Neuronal stem cell (in vitro differentiated cells): ENCODE measurements at regions not wholly inside any gene's neighbourhood (a gene's known extent, or its start where the extent isn't known, plus 50 kb on each side); places are given as distances from the start of the nearest gene placed in this dataset.
"Not testable (repeated sequence)": the region's sequence is repeated elsewhere in the genome, so short reads cannot be mapped to it uniquely, and the experiment has no call there.

Experiments
- DNase-seq: peaks from one replicate; pipeline ENCODE4 v3.0.0-alpha.2; 2013; ENCODE audit warnings: low spot score
- H2AFZ ChIP-seq: one replicate; pipeline ENCODE4 v1.6.1; 2013; ENCODE audit warnings: mild to moderate bottlenecking, low read length, inconsistent platforms
- H2AK5ac ChIP-seq: 2 replicates; pipeline ENCODE4 v1.6.1; 2013; ENCODE audit warnings: low read depth, mild to moderate bottlenecking, inconsistent platforms, low read length, moderate library complexity, mixed read lengths
- H2BK120ac ChIP-seq: 2 replicates; pipeline ENCODE4 v1.6.1; 2013; ENCODE audit warnings: low read depth, mild to moderate bottlenecking, inconsistent platforms, low read length, moderate library complexity, mixed read lengths
- H2BK12ac ChIP-seq: one replicate; pipeline ENCODE4 v1.6.1; 2013; ENCODE audit warnings: low read length, inconsistent platforms
- H2BK15ac ChIP-seq: 2 replicates; pipeline ENCODE4 v1.6.1; 2013; ENCODE audit warnings: mild to moderate bottlenecking, low read length, inconsistent platforms, mixed read lengths
- H2BK5ac ChIP-seq: one replicate; pipeline ENCODE4 v1.6.1; 2013; ENCODE audit warnings: inconsistent platforms, mild to moderate bottlenecking, low read length, moderate library complexity
- H3K14ac ChIP-seq: one replicate; pipeline ENCODE4 v1.6.1; 2013; ENCODE audit warnings: low read length, inconsistent platforms
- H3K18ac ChIP-seq: 2 replicates; pipeline ENCODE4 v1.6.1; 2013; ENCODE audit warnings: low read length, inconsistent platforms
- H3K23ac ChIP-seq: 2 replicates; pipeline ENCODE4 v1.6.1; 2013; ENCODE audit warnings: low read depth, mild to moderate bottlenecking, mixed read lengths, low read length, inconsistent platforms; ENCODE audit not compliant: poor library complexity
- H3K27ac ChIP-seq: replicated peaks from 3 replicates; pipeline ENCODE4 v1.5.1; 2013; ENCODE audit warnings: low read length, inconsistent platforms
- H3K27me3 ChIP-seq, 3 experiments: 2 replicates each; pipeline ENCODE4 v1.6.1; 2013; ENCODE audit warnings: low read length in 3 of 3, mild to moderate bottlenecking in 2 of 3, inconsistent platforms in 1 of 3, low read depth in 1 of 3, mixed read lengths in 1 of 3, moderate library complexity in 1 of 3; ENCODE audit not compliant: control insufficient read depth in 3 of 3, insufficient read depth in 3 of 3
- H3K36me3 ChIP-seq, 2 donors: replicated peaks in 1 of 2; 2 replicates each; pipeline ENCODE4 v1.6.1; 2013; ENCODE audit warnings: low read length in 2 of 2; ENCODE audit not compliant: control insufficient read depth in 2 of 2, insufficient read depth in 2 of 2
- H3K4ac ChIP-seq: 2 replicates; pipeline ENCODE4 v1.6.1; 2013; ENCODE audit warnings: inconsistent platforms, mild to moderate bottlenecking, low read length, moderate library complexity
- H3K4me1 ChIP-seq, 2 donors: 1 replicate in 1 of 2; 2 replicates in 1 of 2; pipeline ENCODE4 v1.6.1; 2013; ENCODE audit warnings: low read length in 2 of 2, low read depth in 1 of 2; ENCODE audit not compliant: control insufficient read depth in 2 of 2, insufficient read depth in 1 of 2
- H3K4me2 ChIP-seq: one replicate; pipeline ENCODE4 v1.6.1; 2013; ENCODE audit warnings: mild to moderate bottlenecking, low read length, inconsistent platforms; ENCODE audit not compliant: insufficient read depth, poor library complexity, severe bottlenecking
- H3K4me3 ChIP-seq, 2 donors: 2 replicates each; pipeline ENCODE4 v1.5.1; 2013; ENCODE audit warnings: low read length in 2 of 2, mild to moderate bottlenecking in 2 of 2, inconsistent platforms in 1 of 2, moderate library complexity in 1 of 2
- H3K79me1 ChIP-seq: one replicate; pipeline ENCODE4 v1.6.1; 2013; ENCODE audit warnings: low read depth, mild to moderate bottlenecking, inconsistent platforms, low read length, moderate library complexity
- H3K9ac ChIP-seq: one replicate; pipeline ENCODE4 v1.6.1; 2013; ENCODE audit warnings: mild to moderate bottlenecking, low read depth, low read length, inconsistent platforms; ENCODE audit not compliant: poor library complexity
- H3K9me3 ChIP-seq, 2 donors: replicated peaks in 1 of 2; 2 replicates each; pipeline versions ENCODE3 to v1.6.1; 2013; ENCODE audit warnings: low read length in 2 of 2, mild to moderate bottlenecking in 2 of 2, inconsistent platforms in 1 of 2, low read depth in 1 of 2, mixed read lengths in 1 of 2, moderate library complexity in 1 of 2; ENCODE audit not compliant: control insufficient read depth in 2 of 2, insufficient read depth in 1 of 2
- H4K8ac ChIP-seq: one replicate; pipeline ENCODE4 v1.6.1; 2013; ENCODE audit warnings: low read depth, mild to moderate bottlenecking, inconsistent platforms, low read length, moderate library complexity
- H4K91ac ChIP-seq: one replicate; pipeline ENCODE4 v1.6.1; 2013; ENCODE audit warnings: low read length, low read depth, mild to moderate bottlenecking, inconsistent platforms; ENCODE audit not compliant: poor library complexity
- WGBS, 2 donors: extraction: QIAGEN DNeasy Blood & Tissue Kit; methylation state at CpG; one replicate each; pipeline ENCODE4 v1.1.7; 2013; ENCODE audit warnings: missing lambda C conversion rate in 2 of 2, mixed read lengths in 1 of 2; ENCODE audit not compliant: insufficient read length in 2 of 2, insufficient replicate concordance in 1 of 2; ENCODE audit errors: extremely low coverage in 2 of 2; 5-methylcytosine and 5-hydroxymethylcytosine counted together

DNA sequence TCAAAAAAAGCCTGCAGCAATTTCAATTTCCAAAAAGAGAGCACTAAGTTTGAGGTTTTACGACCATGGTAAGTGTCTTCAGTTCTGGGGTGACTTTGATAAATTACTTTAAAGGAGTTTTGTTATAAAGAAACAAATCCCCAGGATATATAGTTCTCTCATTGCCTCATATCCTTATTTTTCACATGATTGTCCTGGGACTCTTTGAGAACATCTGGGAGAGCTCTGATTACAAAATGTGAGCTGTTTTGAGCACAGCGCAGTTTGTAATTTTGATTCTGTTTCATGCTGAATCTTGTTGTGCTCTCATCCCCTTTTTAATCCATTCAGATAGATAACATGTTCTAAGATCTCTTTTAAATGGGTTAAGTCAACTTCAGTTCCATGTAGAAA is 67.7 kb upstream of the DCN start:
- Histone ChIP-seq H3K27me3 (no peaks in the 10 kb centered on the region), H3K9ac (no peak overlapping the region), H2BK5ac (no peak overlapping the region), H3K14ac (no peak overlapping the region), H3K23ac (no peak overlapping the region), H2BK120ac (no peak overlapping the region), H2BK15ac (no peak overlapping the region), H3K9me3 (no peaks in the 10 kb centered on the region), H4K8ac (no peak overlapping the region), H3K79me1 (no peaks in the 10 kb centered on the region), H3K27ac (no peak overlapping the region), H3K18ac (no peak overlapping the region), H3K4ac (no peak overlapping the region), H3K36me3 (no peaks in the 10 kb centered on the region), H3K4me1 (no peaks in the 10 kb centered on the region), H3K4me2 (no peak overlapping the region), H2AFZ (peak overlapping the region; percentile 42), H3K4me3 (no peak overlapping the region), H2BK12ac (no peak overlapping the region), H2AK5ac (no peak overlapping the region), H4K91ac (no peak overlapping the region)
- no CpG with 5 or more reads among the region's 2 CpGs for WGBS, 2 donors
- no peak for DNase-seq

DNA sequence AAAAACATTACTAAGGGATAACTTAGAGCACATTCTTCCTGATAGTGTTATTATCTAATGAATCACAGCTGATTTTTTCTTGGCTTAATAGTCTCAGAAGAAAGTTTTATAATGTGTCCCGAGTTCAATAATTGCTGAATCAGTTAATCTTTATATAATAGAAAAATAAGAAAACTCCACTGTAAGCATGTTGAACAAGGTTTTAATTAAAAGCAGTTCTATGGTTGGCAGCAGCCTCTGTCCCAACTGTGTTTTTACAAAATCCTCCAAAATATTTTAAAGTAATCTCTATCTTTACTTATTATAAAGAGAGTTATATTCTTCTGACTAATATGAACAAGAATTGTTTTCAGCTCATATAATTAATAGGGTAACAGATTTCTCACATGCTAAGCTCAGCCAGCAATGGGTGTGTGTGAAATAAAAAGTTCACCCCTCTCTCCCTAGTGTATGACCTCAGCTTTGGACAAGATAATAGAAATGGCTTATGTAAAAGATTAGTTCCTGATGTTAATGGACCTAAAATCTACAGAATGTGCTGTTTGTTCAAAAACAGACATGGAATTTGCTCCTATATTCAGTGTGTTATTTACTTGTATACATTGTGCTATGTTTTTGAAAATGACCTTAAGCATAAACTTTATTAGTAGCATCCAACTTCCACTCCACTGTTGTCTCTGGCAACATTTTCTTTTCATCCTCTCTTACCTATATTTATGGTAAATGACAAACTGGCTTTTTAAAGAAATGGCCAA is 67.1 kb upstream of the DCN start:
- no peak overlapping the region for H4K91ac ChIP-seq
- no peaks in the 10 kb centered on the region for H3K27me3 ChIP-seq
- no peak overlapping the region for H3K18ac ChIP-seq
- no peak overlapping the region for H2BK12ac ChIP-seq
- H3K9ac ChIP-seq, result no peak overlapping the region
- H3K79me1 ChIP-seq, result no peaks in the 10 kb centered on the region
- no peak overlapping the region for H3K4me2 ChIP-seq
- H3K14ac ChIP-seq, result no peak overlapping the region
- no peak overlapping the region for H2BK120ac ChIP-seq
- H4K8ac ChIP-seq, result no peak overlapping the region
- DNase-seq, result no peak
- no peak overlapping the region for H2BK5ac ChIP-seq
- no peak overlapping the region for H2AFZ ChIP-seq
- H3K27ac ChIP-seq, result no peak overlapping the region
- no peaks in the 10 kb centered on the region for H3K36me3 ChIP-seq
- no peak overlapping the region for H3K4me3 ChIP-seq
- H3K4me1 ChIP-seq, result no peaks in the 10 kb centered on the region
- H3K9me3 ChIP-seq, result no peaks in the 10 kb centered on the region
- no peak overlapping the region for H2AK5ac ChIP-seq
- no CpG with 5 or more reads among the region's 1 CpG for WGBS, 2 donors
- H2BK15ac ChIP-seq, result no peak overlapping the region
- H3K4ac ChIP-seq, result no peak overlapping the region
- H3K23ac ChIP-seq, result no peak overlapping the region

- Histone ChIP-seq H3K27me3 (no peaks in the 10 kb centered on the region), H3K4me3 (no peak overlapping the region), H4K8ac (no peak overlapping the region), H2AK5ac (no peak overlapping the region), H2BK120ac (no peak overlapping the region), H2BK5ac (no peak overlapping the region), H3K4ac (no peak overlapping the region), H3K79me1 (no peaks in the 10 kb centered on the region), H3K4me1 (no peaks in the 10 kb centered on the region), H4K91ac (no peak overlapping the region), H3K23ac (no peak overlapping the region), H2AFZ (no peak overlapping the region), H2BK12ac (no peak overlapping the region), H3K9ac (no peak overlapping the region), H3K36me3 (no peaks in the 10 kb centered on the region), H3K9me3 (no peaks in the 10 kb centered on the region), H3K27ac (no peak overlapping the region), H2BK15ac (no peak overlapping the region), H3K4me2 (no peak overlapping the region), H3K18ac (no peak overlapping the region), H3K14ac (no peak overlapping the region)
- no peak for DNase-seq
- WGBS, 2 donors, result no CpG with 5 or more reads among the region's 1 CpG
Observed at GRCh38 chr12:91249054-91249453, 66.4 kb upstream of the DCN start.

DNA sequence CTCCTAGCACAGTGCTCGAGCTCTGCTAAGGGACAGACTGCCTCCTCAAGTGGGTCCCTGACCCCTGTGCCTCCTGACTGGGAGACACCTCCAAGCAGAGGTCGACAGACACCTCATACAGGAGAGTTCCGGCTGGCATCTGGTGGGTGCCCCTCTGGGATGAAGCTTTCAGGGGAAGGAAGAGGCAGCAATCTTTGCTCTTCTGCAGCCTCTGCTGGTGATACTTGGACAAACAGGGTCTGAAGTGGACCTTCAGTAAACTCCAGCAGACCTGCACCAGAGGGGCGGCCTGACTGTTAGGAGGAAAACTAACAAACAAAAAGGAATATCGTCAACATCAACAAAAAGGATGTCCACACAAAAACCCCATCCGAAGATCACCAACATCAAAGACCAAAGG is 60.6 kb upstream of the DCN start:
- H2BK15ac ChIP-seq, H3K27ac ChIP-seq, H3K4me3 ChIP-seq, H3K23ac ChIP-seq, H3K4ac ChIP-seq, H3K9ac ChIP-seq, H2BK12ac ChIP-seq, H2AK5ac ChIP-seq, H3K4me2 ChIP-seq, H3K18ac ChIP-seq, H3K36me3 ChIP-seq, H3K79me1 ChIP-seq, H4K91ac ChIP-seq, H4K8ac ChIP-seq, DNase-seq, H2BK120ac ChIP-seq, H2BK5ac ChIP-seq, H3K27me3 ChIP-seq, H3K4me1 ChIP-seq, H3K14ac ChIP-seq, H3K9me3 ChIP-seq: not testable (repeated sequence)
- no CpG with 5 or more reads among the region's 6 CpGs for WGBS, 2 donors
- H2AFZ ChIP-seq, result peak overlapping the region; percentile 35
